Spleen (tissue), 11 donors: ENCODE measurements at regions not wholly inside any gene's neighbourhood (a gene's known extent, or its start where the extent isn't known, plus 50 kb on each side); places are given as distances from the start of the nearest gene placed in this dataset.
"Not testable (repeated sequence)": the region's sequence is repeated elsewhere in the genome, so short reads cannot be mapped to it uniquely, and the experiment has no call there.

ENCODE experiments used
- DNase-seq: peaks from one replicate; pipeline ENCODE4 v3.0.0-alpha.2; 2020
- H3K27ac ChIP-seq, 8 donors: fragments of 200-600 bp; sonication (generic) in 7 of 8; 1 replicate in 4 of 8; 2 replicates in 4 of 8; pipeline versions ENCODE4 v1.5.0 to v1.8.0; 2016 to 2021; ENCODE audit warnings: inconsistent platforms in 4 of 8, mild to moderate bottlenecking in 4 of 8, moderate library complexity in 1 of 8
- H3K27me3 ChIP-seq, 7 donors: fragments of 200-600 bp; sonication (generic) in 6 of 7; replicated peaks in 1 of 7; 1 replicate in 4 of 7; 2 replicates in 3 of 7; pipeline versions ENCODE4 v1.5.0 to v1.8.0; 2016 to 2021; ENCODE audit warnings: inconsistent platforms in 3 of 7, mild to moderate bottlenecking in 1 of 7
- H3K36me3 ChIP-seq, 6 donors: fragments of 200-600 bp; sonication (generic) in 5 of 6; 1 replicate in 4 of 6; 2 replicates in 2 of 6; pipeline versions ENCODE4 v1.5.0 to v1.8.0; 2016 to 2021; ENCODE audit warnings: inconsistent platforms in 2 of 6
- H3K4me1 ChIP-seq, 6 donors: fragments of 200-600 bp; sonication (generic) in 5 of 6; 1 replicate in 3 of 6; 2 replicates in 3 of 6; pipeline versions ENCODE4 v1.5.0 to v1.8.0; 2016 to 2021; ENCODE audit warnings: inconsistent platforms in 3 of 6
- H3K4me3 ChIP-seq, 8 donors: fragments of 200-600 bp; sonication (generic) in 7 of 8; 1 replicate in 4 of 8; 2 replicates in 4 of 8; pipeline versions ENCODE4 v1.5.0 to v1.8.0; 2016 to 2021; ENCODE audit warnings: inconsistent platforms in 4 of 8, mild to moderate bottlenecking in 4 of 8, moderate library complexity in 2 of 8
- H3K9me3 ChIP-seq, 8 donors: fragments of 200-600 bp; sonication (generic) in 7 of 8; 1 replicate in 4 of 8; 2 replicates in 4 of 8; pipeline versions ENCODE4 v1.5.0 to v1.8.0; 2016 to 2021; ENCODE audit warnings: inconsistent platforms in 4 of 8
- CTCF ChIP-seq, 11 experiments: fragments of 200-600 bp in 7 of 11; fragments of 450-650 bp in 4 of 11; sonication (generic) in 4 of 11; IDR thresholded peaks in 8 of 11; conservative IDR thresholded peaks in 3 of 11; 1 replicate in 7 of 11; 2 replicates in 4 of 11; pipeline versions ENCODE4 v1.4.0 to v1.8.0; 2016 to 2021; ENCODE audit warnings: antibody characterized with exemption in 11 of 11, inconsistent platforms in 4 of 11, mild to moderate bottlenecking in 1 of 11
- POLR2A ChIP-seq, 3 donors: fragments of 450-650 bp; IDR thresholded peaks; one replicate each; pipeline ENCODE4 v1.5.1; 2017; ENCODE audit warnings: antibody characterized with exemption in 3 of 3, mild to moderate bottlenecking in 1 of 3
- POLR2AphosphoS5 ChIP-seq, 3 donors: sonication (generic); formaldehyde crosslinking; IDR thresholded peaks; one replicate each; pipeline ENCODE4 v1.5.1; 2017; ENCODE audit warnings: antibody characterized with exemption in 3 of 3
- WGBS, 5 donors: extraction: QIAGEN DNeasy Blood & Tissue Kit in 3 of 5; methylation state at CpG; one replicate each; pipeline versions ENCODE4 v1.1.5 to v1.1.7; 2013 to 2018; 5-methylcytosine and 5-hydroxymethylcytosine counted together
- intact Hi-C: fragments of 100-400 bp; cut with DNase I; formaldehyde crosslinking; loops from one replicate; pipeline ENCODE4 v1.15.0; 2023; ENCODE audit warnings: low total_unique reads
- donor health status: healthy with polysubstance abuse.
- donor health status: DM: no; HTN: no; CAD: no; lungs with moderate emphysema.
- donor health status: DM: no; HTN: no; CAD: no.
- donor health status: Bipolar disorder and iron deficiency.
- donor health status: healthy.
- donor health status: DM: no; HTN: no; CAD: no.
- donor health status: DM: yes; HTN: yes; CAD: no.

GRCh38 chr14:105586144-105586872, 59.9 kb downstream of the TMEM121 start:
- Histone ChIP-seq H3K27ac (peak overlapping the region in 5 of 8 donors; percentile 14 to 84 (median 70)), H3K4me1 (peaks cover 0 to 11% (median 3%) of the 10 kb centered on the region in 6 donors)
- H3K36me3 ChIP-seq, H3K4me3 ChIP-seq, H3K27me3 ChIP-seq, intact Hi-C loops, H3K9me3 ChIP-seq: not testable (repeated sequence)
- peak in 2 of 3 donors; percentile 47 to 69 for TF ChIP-seq POLR2AphosphoS5 (IDR thresholded peaks at IDR 0.05)
- WGBS, 5 donors, result 40 to 50% (median 49%) methylated on average over 9 to 14 of the region's 16 CpGs; no CpG with 5 or more reads in 2 of the 5 donors
- peak; percentile 82 for DNase-seq

GRCh38 chr14:105587034-105587433, 60.7 kb downstream of the TMEM121 start:
- 86 to 96% (median 92%) methylated on average over 6 to 13 of the region's 19 CpGs; no CpG with 5 or more reads in 2 of the 5 donors for WGBS, 5 donors
- H3K4me3 ChIP-seq, H3K27me3 ChIP-seq, H3K9me3 ChIP-seq, intact Hi-C loops, H3K27ac ChIP-seq, H3K4me1 ChIP-seq, H3K36me3 ChIP-seq: not testable (repeated sequence)
- DNase-seq, result peak; percentile 66

GRCh38 chr14:105587482-105588235, 61.3 kb downstream of the TMEM121 start:
- H3K27me3 ChIP-seq, intact Hi-C loops, H3K4me1 ChIP-seq, H3K27ac ChIP-seq, H3K9me3 ChIP-seq, H3K4me3 ChIP-seq, H3K36me3 ChIP-seq: not testable (repeated sequence)
- WGBS, 5 donors, result 88 to 92% (median 91%) methylated on average over 20 to 36 of the region's 37 CpGs
- DNase-seq, result peak; percentile 60

- no peak overlapping the region for H3K4me3 ChIP-seq
- TF ChIP-seq POLR2AphosphoS5 (IDR thresholded peaks at IDR 0.05) (peak in 1 of 3 donors; percentile 26), CTCF (IDR thresholded peaks at IDR 0.05 in 8 of 11, conservative IDR thresholded peaks at IDR 0.05 in 3 of 11) (no peak)
- H3K9me3 ChIP-seq, result no peaks in the 10 kb centered on the region
- peak; percentile 64 for DNase-seq
- no peaks in the 10 kb centered on the region for H3K36me3 ChIP-seq
- 88 to 94% (median 93%) methylated on average over 10 to 15 of the region's 15 CpGs for WGBS, 5 donors
- no peaks in the 10 kb centered on the region for H3K27me3 ChIP-seq
- intact Hi-C loops, result no loop called here
- peak overlapping the region in 1 of 8 donors; percentile 42 for H3K27ac ChIP-seq
- H3K4me1 ChIP-seq, result peaks cover 0 to 3% (median 0%) of the 10 kb centered on the region in 6 donors
Observed at GRCh38 chr14:105588236-105588860, 62.0 kb downstream of the TMEM121 start.

GRCh38 chr14:105589161-105589925, 63.0 kb downstream of the TMEM121 start:
- peaks cover 0 to 3% (median 0%) of the 10 kb centered on the region in 6 donors for H3K4me1 ChIP-seq
- H3K27ac ChIP-seq, result peak overlapping the region in 1 of 8 donors; percentile 53
- H3K36me3 ChIP-seq, result no peaks in the 10 kb centered on the region
- peak; percentile 75 for DNase-seq
- no peaks in the 10 kb centered on the region for H3K27me3 ChIP-seq
- TF ChIP-seq CTCF (IDR thresholded peaks at IDR 0.05 in 8 of 11, conservative IDR thresholded peaks at IDR 0.05 in 3 of 11), result no peak
- no peak for TF ChIP-seq POLR2A (IDR thresholded peaks at IDR 0.05)
- no peak for TF ChIP-seq POLR2AphosphoS5 (IDR thresholded peaks at IDR 0.05)
- 80 to 90% (median 82%) methylated on average over 2 of the region's 2 CpGs; no CpG with 5 or more reads in 1 of the 5 donors for WGBS, 5 donors
- H3K4me3 ChIP-seq, result no peak overlapping the region
- intact Hi-C loops, result no loop called here
- no peaks in the 10 kb centered on the region for H3K9me3 ChIP-seq

- DNase-seq, intact Hi-C loops, H3K36me3 ChIP-seq, H3K9me3 ChIP-seq, H3K4me3 ChIP-seq, H3K27me3 ChIP-seq, H3K4me1 ChIP-seq: not testable (repeated sequence)
- peak overlapping the region in 1 of 8 donors; percentile 53 for H3K27ac ChIP-seq
- WGBS, 5 donors, result 67 to 81% (median 73%) methylated on average over 3 to 4 of the region's 4 CpGs; no CpG with 5 or more reads in 1 of the 5 donors
Observed at GRCh38 chr14:105589926-105590185, 63.5 kb downstream of the TMEM121 start.
